ENCODE measurements at regions not wholly inside any gene's neighbourhood (a gene's known extent, or its start where the extent isn't known, plus 50 kb on each side); places are given as distances from the start of the nearest gene placed in this dataset.
"Not testable (repeated sequence)": the region's sequence is repeated elsewhere in the genome, so short reads cannot be mapped to it uniquely, and the experiment has no call there.

DNA sequence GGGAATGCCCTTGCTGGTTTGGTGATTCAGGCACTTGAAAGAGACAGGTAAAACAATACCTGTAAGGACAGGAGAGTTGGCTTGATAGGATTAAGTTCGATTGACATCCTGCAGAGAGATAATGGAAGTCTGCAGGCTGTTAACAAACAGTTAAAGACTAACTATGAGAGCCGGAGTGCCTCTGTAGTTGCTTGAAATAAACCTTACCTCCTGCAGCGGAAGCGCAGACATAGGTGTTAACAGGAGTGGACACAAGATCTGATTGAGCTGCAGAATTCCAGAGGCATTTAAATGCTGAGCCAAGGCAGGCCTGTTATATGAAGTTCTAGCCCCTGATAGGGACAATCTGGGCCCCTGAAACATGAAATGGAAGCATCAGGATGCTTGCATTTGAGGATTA lies 416.7 kb upstream of the MAOA start:
- no peak for DNase-seq

DNA sequence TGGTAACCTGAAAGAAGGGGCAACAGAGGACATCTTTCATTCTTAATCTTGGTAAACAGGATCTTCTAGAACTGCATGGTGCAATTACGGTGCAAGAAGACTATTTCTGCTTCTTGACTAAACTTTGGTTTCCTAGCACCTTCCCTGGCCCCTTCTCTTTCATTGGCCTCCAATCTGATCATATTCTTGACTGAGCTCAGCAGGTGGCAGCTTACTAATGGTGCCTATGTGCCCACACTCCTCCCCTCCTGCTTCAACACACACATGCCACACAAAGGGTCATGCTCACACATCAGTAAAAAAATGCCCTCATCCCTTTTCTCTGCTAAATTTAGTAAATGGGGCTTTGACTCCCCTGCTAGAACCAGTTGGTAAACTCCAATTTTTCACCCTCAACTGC lies 400.5 kb upstream of the MAOA start:
- DNase-seq: no peak

DNA sequence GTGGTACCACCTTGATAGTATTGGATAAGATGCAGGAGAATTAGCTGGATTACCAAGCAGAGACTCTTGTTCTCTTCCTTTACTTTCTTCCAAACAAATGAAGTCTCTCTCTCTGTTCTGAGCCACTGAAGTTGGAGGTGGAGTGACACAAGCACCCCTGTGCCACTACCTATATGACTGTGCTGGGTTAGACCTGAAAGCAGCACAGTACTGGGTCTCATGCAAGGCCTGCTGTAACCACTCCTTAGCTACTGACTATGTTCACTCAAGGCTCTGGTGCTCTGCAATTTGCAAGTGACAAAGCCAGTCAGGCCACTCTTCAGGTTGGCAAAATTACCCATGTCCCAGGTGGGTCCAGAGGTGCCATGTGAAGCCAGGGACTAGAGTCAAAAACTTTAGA lies 389.6 kb upstream of the MAOA start:
- DNase-seq: peak; percentile 14

DNA sequence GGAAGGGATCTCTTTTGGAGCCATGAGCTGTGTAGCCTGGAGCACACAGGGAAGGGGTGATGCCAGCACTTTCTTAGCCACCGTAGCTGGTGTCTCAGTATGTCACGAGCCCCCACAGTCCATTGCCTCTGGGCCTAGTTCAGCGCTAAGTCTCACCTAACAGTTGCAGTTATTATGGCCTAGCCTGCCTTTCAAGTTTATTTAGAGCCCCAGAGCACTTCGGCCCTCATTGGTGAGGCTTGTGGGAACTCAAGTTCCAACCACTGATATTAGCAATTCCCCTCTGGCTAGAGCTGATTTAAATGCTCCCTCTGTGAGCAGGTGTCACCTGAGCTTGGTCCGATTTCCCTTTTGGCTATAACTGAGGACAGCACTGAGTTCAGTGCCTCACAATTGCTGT lies 388.4 kb upstream of the MAOA start:
- DNase-seq: no peak

DNA sequence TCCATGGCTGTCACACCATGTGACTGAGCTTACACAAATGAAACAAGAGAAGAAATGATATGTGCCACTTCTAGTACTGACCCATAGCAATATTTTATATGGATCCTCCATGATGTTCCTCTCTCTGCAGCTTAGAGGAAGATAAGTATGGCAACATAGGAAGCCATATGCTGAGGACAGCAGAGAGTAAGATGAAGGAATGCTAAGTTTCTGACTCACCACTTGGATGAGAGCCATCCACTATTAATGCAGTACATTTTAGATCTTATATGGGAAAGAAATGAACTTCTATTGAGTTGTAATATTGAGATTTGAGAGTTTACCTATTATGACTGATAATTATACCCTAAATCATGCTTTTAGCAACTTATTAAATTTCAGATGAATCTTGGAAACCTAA lies 386.9 kb upstream of the MAOA start:
- DNase-seq: no peak

DNA sequence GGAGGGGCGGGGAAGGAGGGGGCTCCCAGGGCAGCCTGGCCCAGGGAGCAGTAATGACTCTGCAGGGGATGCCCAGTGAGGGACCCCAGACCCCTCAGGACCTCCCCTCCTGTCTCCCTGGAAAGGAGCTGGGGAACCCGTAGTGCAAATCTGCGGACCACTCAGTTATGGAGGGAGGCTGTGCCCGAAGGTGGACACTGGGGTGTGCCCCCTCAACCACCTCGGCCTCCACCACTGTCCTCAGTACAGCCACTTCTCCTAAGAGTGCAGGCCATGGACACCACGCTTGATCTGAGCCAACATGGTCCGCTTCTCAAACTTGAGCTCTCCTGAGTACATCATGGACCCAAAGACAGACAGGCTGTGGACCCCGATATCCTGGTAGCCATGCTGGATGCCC lies 378.2 kb upstream of the MAOA start:
- DNase-seq: no peak

DNA sequence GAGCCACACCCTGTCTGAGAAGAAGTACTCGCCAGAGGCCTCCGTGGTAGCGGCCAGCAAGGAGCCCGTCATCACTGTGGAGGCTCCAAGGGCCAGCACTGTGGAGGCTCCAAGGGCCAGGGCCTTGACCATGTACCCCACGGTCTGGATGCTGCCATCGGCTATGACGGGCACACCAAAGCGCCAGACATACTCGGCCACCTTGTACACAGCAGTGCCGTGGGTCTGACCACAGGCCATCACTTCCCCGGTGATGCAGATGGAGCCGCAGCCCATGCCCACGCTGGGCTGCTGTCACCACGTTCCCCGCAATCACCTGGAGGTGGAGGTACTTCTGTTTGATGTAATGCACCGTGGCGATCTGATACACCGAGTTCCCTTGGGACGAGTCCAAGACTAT lies 377.7 kb upstream of the MAOA start:
- no peak for DNase-seq

DNA sequence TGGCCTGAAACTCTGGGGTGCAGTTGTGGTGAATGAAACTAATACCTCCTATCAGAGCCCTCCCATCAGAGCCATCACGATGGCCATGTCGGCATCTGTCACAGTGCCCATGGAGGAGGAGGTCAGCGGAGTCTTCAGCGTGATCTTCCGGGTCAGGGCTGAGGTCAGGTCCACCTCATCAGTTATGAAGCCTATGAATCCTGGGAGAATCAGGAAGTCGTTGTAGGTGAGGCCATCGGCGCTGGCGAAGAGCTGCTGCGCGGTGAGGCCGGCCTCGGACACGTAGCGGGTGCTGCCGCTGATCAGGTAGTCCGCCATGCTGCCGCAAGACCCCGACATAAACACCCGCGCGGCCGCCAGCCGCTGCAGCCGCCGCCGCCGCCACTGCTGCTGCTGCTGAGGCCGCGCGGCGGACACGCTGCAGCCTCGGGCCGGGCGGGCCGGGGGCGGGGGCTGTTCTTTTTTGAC lies 376.7 kb upstream of the MAOA start:
- DNase-seq: no peak

DNA sequence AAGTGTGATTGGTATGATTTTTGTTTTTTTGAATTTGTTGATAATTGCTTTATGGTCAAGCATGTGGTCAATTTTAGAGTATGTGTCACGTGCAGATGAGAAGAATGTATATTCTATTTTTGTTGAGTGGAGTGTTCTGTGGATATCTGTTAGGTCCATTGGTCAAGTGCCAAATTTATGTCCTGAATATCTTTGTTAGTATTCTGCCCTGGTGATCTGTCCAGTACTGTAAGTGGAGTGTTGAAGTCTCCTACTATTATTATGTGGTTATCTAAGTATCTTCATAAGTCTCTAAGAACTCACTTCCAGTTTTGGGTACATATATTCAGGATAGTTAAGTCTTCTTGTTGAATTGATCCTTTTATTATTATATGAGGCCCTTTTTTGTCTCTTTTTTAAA lies 372.9 kb upstream of the MAOA start:
- DNase-seq: no peak

DNA sequence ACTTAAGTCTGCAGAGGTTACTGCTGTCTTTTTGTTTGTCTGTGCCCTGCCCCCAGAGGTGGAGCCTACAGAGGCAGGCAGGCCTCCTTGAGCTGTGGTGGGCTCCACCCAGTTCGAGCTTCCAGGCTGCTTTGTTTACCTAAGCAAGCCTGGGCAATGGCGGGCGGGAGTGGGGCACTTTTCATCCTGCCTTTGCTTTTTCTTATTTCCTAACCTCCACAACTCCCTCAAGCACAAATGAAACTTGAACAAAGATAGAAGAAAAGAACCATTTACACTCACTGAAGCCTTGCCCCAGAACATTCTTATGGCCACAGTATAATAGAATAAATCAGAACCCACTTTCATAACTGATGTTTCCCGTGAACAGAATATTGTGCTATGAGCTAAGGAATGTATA lies 344.5 kb upstream of the MAOA start:
- DNase-seq: not testable (repeated sequence)

DNA sequence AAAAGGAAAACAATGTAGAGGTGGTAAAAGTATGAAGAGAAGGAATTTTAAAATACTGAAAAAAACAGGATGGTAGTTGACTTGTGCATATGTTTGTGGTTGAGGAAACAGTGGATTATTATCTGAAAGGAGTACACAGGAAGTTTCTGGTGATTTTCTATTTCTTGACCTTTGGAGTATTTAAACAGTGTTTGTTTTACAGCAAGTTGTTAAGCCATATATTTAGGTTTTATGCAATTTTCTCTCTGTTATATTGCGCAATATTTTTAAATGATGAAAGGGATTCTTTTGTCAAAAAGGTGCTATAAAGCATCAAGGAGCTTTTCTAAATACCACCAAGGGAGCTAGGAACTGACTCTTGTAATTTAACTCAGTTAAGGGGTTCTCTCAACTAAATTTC lies 343.1 kb upstream of the MAOA start:
- DNase-seq: no peak

DNA sequence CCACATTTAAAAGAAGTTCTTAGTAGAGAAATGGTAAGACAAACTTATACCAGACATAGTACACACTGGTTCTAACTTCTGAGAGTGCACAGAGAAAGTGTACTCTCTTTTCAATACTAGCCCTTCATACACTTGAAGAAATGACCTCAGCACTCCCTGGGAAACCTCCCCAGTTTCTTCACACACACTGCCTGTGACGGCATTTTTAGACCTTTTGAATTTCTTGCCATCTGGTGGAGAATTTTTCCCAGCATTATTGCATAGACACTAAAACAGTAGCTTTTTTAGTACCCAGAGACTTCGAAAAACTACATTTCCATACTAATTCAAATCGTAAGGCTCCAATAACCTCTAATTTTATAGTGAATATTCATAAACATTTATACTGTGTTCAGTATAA lies 341.6 kb upstream of the MAOA start:
- DNase-seq: no peak

DNA sequence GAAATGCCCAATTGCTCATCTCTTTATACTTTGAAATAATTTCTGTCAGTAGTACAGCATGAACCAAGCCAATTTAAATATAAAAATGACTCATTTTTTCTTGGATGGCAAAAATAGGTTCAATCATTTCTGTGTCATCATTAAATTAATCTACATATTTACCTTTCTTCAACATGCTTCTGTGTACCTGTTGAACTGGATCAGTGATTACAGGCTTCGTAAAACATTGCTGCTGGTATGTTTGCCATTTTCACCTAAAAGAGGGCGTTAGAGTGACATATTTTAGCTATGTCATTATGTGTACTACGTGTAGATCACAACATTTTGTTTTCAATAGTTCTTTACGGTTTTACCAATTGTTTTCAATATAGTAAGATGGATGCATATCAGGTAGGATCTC lies 340.5 kb upstream of the MAOA start:
- DNase-seq: no peak

DNA sequence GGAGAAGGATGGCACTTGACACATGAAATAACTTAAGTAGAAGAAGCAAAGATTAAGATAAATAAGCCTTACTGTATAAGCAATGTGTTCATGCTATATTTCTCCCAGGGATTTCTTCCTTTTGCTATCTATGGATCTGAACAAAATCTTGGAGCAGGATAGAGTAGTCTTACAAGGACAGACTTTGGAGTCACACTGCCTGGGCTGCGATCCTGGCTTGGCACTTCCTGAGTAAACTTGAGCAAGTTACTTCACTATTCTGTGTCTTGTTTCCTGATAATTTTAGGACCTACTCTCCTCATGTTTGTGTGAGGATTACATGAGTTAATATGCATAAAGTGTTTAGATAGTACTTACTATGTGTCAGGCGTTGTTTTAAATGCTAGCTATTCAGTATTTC lies 340.0 kb upstream of the MAOA start:
- no peak for DNase-seq

DNA sequence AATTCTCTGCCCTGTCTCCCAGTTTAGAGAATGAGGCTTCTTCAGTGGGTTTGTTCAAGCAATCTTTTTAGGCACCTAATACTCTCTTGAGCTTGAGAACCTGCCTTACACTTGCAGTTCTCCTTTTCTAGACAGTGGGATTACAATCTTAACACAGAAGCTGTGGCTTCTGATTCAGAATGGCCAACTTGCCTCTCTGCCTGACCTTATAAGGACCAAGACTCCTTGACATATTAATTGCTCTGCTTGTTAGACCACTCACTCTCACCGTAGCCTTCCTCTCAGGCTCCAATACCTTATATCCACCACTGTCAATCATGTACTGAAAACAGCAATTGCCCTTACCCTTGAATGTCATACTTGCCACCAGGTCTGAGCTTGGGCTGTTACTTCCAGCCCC lies 338.7 kb upstream of the MAOA start:
- no peak for DNase-seq

DNA sequence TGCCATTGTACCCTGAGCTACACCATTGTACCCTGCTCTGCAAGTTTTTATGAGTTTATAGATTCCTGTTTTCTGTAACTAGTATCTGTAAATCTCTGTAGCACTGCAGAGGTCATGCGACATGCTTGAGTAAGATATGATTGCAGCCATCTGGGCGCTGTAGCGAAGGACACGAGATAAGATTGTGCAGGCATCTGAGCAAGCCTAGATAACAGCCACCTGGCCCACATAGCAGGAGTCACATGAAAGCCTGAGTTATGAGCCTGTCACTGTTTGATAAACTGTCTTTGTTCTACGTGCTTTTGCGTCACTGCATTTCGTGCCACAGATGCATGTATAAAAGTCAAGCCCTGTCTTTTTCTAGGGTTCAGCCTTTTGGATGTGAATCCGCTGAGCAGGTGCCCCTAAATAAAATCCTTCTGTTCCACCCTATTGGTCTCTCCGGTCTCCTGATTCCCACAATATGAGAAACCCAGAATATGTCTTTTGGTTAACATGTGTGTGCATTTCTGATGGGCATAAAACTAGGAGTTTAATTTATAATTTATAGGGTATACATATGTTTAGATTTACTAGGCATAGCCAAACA lies 327.6 kb upstream of the MAOA start:
- DNase-seq: no peak

DNA sequence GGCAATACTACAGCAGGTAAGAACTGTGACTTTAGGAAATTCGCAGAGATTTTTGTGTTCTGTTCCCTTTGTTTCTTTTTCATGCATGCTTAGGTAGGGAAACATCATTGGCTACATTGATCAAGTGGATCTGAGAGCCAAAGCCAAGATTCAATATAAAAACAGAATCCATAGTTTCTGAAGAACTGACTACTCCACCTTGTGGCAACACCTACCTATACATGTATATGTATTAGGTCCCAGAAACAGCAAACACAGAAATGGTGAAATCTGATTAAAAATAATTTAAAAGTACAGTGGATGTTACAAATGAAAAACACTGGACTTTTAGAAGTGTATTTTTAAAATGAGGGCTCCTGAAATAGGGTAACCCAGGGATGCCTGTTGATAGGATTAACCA lies 322.6 kb upstream of the MAOA start:
- DNase-seq: no peak

DNA sequence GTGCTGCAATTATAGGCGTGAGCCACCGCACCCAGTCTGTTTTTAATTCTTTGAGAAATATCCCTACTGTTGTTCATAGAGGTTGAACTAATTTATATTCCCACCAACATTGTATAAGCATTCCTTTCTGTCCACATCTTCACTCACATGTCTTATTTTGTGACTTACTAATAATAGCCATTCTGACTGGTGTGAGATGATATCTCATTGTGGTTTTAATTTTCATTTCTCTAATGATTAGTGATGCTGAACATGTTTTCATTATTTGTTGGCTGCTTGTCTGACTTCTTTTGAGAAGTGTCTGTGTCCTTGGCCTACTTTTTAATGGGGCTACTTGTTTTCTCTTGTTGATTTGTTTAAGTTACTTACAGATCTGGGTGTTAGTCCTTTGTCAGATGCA lies 310.9 kb upstream of the MAOA start:
- DNase-seq: peak; percentile 2

DNA sequence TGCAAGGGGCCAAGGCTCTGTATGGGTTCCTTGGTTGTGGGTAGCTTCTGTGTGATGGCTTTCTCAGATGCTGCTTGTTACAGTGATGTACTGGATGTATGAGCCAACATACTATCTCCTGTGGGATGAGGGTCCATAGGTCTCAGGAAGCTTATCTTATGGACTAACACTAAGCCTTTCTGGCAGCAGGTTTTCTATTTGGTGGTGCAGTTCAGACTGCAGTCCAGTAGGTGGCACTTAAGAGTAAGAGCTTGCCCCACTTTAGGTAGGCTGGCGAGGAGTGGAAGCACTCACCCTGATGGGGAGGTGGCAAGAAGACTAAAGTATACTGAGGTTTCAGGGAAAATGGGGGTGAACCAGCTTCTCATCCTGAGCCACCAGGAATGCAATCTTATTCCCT lies 306.7 kb upstream of the MAOA start:
- peak; percentile 53 for DNase-seq

DNA sequence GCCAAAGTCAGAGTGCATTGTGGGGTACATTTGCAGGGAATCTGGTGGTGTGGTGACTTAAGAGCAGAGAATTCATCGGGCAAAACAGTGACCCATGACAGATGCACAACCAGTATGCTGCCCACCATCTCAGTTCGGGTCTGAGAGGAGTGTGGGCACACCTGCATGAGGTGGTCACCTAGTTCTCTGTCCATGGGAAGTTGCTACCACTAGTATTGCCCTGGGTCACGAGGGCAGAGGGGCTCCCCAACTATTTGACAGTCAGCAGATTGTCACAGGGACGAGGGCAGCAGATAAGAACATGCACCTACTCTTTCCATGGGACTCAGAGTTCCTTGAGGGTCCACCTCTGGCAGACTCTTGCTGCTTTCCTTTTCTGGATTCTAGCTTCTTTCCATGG lies 305.2 kb upstream of the MAOA start:
- no peak for DNase-seq

DNA sequence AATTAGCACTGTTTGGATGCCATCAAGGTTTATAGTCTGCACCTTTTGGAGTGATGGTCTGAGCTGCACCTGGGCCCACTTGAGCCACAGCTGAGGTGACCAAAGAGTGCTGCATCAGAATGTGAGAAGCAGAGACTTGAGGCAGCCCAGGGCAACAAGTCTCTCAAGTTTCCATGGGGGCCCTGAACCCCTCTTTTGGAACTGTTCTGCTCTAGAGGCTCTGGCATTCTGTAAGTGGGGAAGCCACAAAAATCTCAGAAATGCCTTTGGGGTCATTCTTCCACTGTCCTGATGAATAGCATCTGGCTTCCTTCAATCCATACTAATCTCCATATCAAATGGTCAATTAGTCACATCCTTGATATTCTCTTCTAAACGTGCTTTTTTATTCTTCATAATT lies 298.4 kb upstream of the MAOA start:
- DNase-seq: no peak

DNA sequence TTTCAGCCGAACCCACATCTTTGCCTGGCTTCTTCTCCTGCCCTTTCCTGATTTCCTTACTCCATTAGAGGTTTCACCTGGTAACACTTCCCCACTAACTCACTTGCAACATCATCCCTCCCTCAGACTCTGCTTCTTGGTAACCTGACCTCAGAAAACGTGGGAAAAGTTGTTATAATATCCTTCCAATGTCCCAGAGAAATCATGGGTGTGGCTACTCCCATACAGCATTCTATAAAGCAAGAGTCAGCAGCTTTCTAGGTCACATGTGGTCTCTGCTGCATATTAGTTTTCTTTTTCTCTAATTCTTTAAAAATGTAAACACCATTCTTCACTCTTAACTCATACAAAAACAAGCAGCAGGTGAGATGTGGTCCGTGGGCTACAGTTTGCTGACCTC lies 283.1 kb upstream of the MAOA start:
- no peak for DNase-seq

DNA sequence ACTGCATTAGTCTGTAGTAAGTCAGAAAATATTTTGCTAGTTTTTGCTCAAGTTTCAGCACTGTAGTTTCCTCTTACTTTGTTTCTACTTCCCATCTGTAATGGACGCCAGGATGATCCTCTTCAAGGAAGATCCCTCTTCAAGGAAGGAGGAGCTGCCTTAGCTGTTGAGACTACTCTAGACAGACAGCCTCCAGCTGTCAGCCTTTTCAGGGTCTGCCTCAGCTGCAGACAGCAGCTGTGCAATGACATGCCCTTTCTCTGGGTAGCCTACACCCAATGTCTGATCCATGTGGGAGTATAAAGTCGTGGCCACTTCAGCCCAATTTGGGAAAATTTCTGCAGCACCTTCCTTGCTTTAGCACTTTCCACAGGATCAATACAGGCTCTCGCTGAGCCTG lies 281.0 kb upstream of the MAOA start:
- no peak for DNase-seq

DNA sequence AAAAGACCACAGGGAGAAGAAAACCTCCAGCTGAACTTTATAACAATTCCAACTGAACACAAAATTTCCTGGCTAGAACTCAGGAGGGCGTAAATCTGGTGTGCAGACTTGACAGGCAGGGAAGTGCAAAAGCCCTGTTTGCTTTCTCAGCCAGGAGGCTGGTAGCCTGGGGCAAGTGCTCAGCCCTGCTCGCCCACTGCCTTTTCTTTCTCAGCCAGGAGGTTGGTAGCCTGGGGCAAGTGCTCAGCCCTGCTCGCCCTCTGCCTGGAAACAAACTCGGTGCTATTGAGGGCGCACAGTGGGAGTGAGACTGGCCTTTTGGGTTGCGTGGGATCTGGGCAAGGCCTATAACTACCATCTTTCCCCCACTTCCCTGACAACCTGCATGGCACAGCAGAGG lies 275.4 kb upstream of the MAOA start:
- no peak for DNase-seq

DNA sequence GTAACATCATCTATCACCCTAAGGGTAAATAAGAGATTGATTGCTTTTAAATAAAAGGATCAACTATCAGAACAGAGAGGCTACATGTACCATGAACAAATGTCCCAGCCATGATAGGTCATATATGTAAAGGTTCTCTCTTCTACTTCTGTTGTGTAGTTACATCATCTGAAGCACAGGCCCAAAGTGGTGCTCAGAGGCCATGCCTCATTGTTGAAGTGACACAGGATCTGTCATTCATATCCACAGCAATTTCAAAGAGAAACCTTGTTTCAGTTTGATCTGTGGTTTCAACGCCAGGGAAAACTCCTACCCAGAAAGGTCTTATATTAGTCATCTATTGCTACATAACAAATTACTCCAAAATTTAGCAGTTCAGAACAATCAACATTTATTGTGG lies 269.2 kb upstream of the MAOA start:
- DNase-seq: peak; percentile 17

DNA sequence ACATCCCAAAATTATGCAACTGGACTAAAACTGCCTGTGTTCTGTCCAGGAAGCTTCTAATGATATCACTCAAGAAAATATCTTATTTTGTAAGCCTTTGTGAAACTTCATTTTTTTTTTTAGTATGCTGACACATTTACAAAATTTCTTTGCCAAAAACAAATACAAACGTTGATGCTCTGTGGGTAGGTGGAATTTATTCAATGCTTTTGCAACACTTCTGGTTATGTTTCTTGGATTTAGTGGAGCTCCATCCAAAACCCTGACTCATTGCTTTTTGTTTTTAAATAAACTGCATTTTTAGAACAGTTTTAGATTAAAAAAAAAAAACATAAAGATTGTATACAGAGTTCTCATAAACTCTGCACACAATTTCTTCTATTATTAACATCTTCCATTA lies 250.9 kb upstream of the MAOA start:
- DNase-seq: no peak

Measured in activated CD4-positive, alpha-beta T cell treated with anti-CD3 and anti-CD28 coated beads, Interleukin-10, Interleukin-2, amounts not matched to agents 100 ng/mL and 50 ng/mL, durations not matched to agents 16 hours and 8 hours (primary cell).